Naive thymus-derived CD4-positive, alpha-beta T cell (primary cell): ENCODE measurements at regions not wholly inside any gene's neighbourhood (a gene's known extent, or its start where the extent isn't known, plus 50 kb on each side); places are given as distances from the start of the nearest gene placed in this dataset.

Experiments
- ATAC-seq: fragments of 150-1000 bp; cut with Tn5 transposase; 2 replicates; pipeline ENCODE4 v1.10.0; 2021; ENCODE audit warnings: mild to moderate bottlenecking, moderate library complexity
- CTCF ChIA-PET: fragments of 350-600 bp; sonication (Branson Sonifier 250); formaldehyde crosslinking; loops from one replicate; lab custom pipeline; 2021; ENCODE audit warnings: antibody characterized with exemption; lab: Charles Lee
- POLR2A ChIA-PET: fragments of 350-600 bp; sonication (Branson Sonifier 250); formaldehyde crosslinking; loops from one replicate; lab custom pipeline; 2021; ENCODE audit warnings: antibody characterized with exemption, inconsistent platforms; lab: Charles Lee
- DNase-seq, 9 donors: peaks; one replicate each; pipeline versions ENCODE4 v3.0.0 to v3.0.0-alpha.2; 2020 to 2022; ENCODE audit warnings: mixed read lengths in 1 of 9
- H3K27ac ChIP-seq: one replicate; pipeline ENCODE4 v1.7.0; 2013; ENCODE audit warnings: mild to moderate bottlenecking, low read depth, low read length, moderate library complexity
- H3K27me3 ChIP-seq, 2 donors: one replicate each; pipeline ENCODE4 v1.7.0; 2013; ENCODE audit warnings: low read length in 2 of 2, mild to moderate bottlenecking in 2 of 2, moderate library complexity in 2 of 2; ENCODE audit not compliant: control insufficient read depth in 2 of 2, insufficient read depth in 2 of 2
- H3K36me3 ChIP-seq, 3 experiments: 1 replicate in 2 of 3; 2 replicates in 1 of 3; pipeline ENCODE4 v1.7.0; 2013; ENCODE audit warnings: low read length in 3 of 3, mild to moderate bottlenecking in 3 of 3, moderate library complexity in 1 of 3; ENCODE audit not compliant: insufficient read depth in 3 of 3, control insufficient read depth in 2 of 3
- H3K4me1 ChIP-seq, 2 donors: one replicate each; pipeline ENCODE4 v1.7.0; 2013; ENCODE audit warnings: low read length in 2 of 2, mild to moderate bottlenecking in 2 of 2, moderate library complexity in 1 of 2; ENCODE audit not compliant: control insufficient read depth in 2 of 2, insufficient read depth in 2 of 2
- H3K4me3 ChIP-seq: 2 replicates; pipeline ENCODE4 v1.7.0; 2013; ENCODE audit warnings: mild to moderate bottlenecking, low read length
- H3K9me3 ChIP-seq, 3 experiments: 1 replicate in 2 of 3; 2 replicates in 1 of 3; pipeline ENCODE4 v1.7.0; 2013; ENCODE audit warnings: low read length in 3 of 3; ENCODE audit not compliant: control insufficient read depth in 2 of 3
- H3K27ac Mint-ChIP-seq, 9 donors: one replicate each; pipeline ENCODE4 v1.8.0; 2020 to 2022; ENCODE audit warnings: mixed read lengths in 9 of 9, mild to moderate bottlenecking in 8 of 9, moderate library complexity in 5 of 9, inconsistent platforms in 2 of 9
- H3K27me3 Mint-ChIP-seq, 5 donors: one replicate each; pipeline ENCODE4 v1.8.0; 2021 to 2022; ENCODE audit warnings: mixed read lengths in 5 of 5, mild to moderate bottlenecking in 1 of 5
- H3K36me3 Mint-ChIP-seq, 5 donors: one replicate each; pipeline ENCODE4 v1.8.0; 2020 to 2022; ENCODE audit warnings: mixed read lengths in 5 of 5, mild to moderate bottlenecking in 3 of 5, inconsistent platforms in 1 of 5
- H3K4me1 Mint-ChIP-seq, 7 donors: one replicate each; pipeline ENCODE4 v1.8.0; 2020 to 2022; ENCODE audit warnings: mixed read lengths in 7 of 7, mild to moderate bottlenecking in 3 of 7, inconsistent platforms in 1 of 7
- H3K4me3 Mint-ChIP-seq, 10 donors: one replicate each; pipeline ENCODE4 v1.8.0; 2020 to 2022; ENCODE audit warnings: mild to moderate bottlenecking in 10 of 10, mixed read lengths in 10 of 10, moderate library complexity in 6 of 10, inconsistent platforms in 2 of 10
- H3K9me3 Mint-ChIP-seq, 11 donors: one replicate each; pipeline ENCODE4 v1.8.0; 2020 to 2022; ENCODE audit warnings: mixed read lengths in 11 of 11, mild to moderate bottlenecking in 4 of 11, inconsistent platforms in 1 of 11, moderate library complexity in 1 of 11
- intact Hi-C, 2 donors: fragments of 100-400 bp; cut with micrococcal nuclease; formaldehyde crosslinking; loops; one replicate each; pipeline ENCODE4 v1.15.1; 2023

DNA sequence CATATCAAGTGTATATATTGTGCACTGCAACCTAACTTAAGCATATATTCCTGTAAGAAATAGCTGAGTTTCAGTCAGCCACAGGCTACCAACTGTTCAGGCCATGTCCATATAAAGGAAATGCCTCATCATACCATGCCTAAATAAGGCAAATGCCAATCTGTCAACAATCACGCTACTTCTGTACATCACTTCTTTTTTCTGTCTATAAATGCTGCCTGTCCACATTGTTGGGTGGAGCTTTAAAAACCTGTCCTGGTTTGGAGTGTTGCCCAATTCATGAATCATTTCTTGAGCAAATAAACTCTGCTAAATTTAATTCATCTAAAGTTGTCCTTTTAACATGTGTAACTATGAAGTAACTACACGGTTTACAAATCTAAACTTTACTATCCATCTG is 1091.9 kb downstream of the NSUN3 start:
- intact Hi-C loops: no loop called here
- no peak for ATAC-seq
- CTCF ChIA-PET: no interaction called here

DNA sequence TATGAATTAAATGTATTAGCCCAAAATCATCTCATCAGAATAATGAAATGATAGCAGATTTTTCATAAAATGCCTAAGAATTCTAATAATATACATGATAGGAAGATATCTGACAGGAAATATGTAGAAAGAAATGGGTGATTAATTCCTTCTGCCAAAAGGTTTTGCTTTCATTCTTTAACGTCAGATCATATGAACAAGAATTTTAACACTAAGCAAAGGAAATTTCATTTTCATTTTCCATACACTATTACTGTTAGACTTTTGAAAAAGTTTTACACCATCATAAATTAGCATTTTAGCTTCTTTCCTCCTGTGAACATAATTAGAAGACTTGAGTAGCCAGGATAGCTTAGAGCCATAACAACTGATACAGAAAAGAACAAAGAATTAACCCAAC is 1099.9 kb downstream of the NSUN3 start:
- ATAC-seq (no peak), DNase-seq (no peak)
- no peaks in the 10 kb centered on the region for H3K36me3 Mint-ChIP-seq
- Histone ChIP-seq H3K4me3 (no peak overlapping the region), H3K27ac (no peak overlapping the region), H3K27me3 (no peaks in the 10 kb centered on the region), H3K9me3 (no peaks in the 10 kb centered on the region), H3K36me3 (no peaks in the 10 kb centered on the region), H3K4me1 (no peaks in the 10 kb centered on the region)
- H3K4me3 Mint-ChIP-seq: no peak overlapping the region
- ChIA-PET POLR2A (no interaction called here), CTCF (no interaction called here)
- H3K9me3 Mint-ChIP-seq: peaks cover 0 to 17% (median 6%) of the 10 kb centered on the region in 11 donors
- no peaks in the 10 kb centered on the region for H3K4me1 Mint-ChIP-seq
- intact Hi-C loops: no loop called here
- H3K27me3 Mint-ChIP-seq: no peaks in the 10 kb centered on the region
- no peak overlapping the region for H3K27ac Mint-ChIP-seq

More for the DNA sequence above, 1091.9 kb downstream of the NSUN3 start:
- Mint-ChIP-seq H3K36me3 (peaks cover 0 to 7% (median 0%) of the 10 kb centered on the region in 5 donors), H3K4me3 (no peak overlapping the region), H3K27me3 (no peaks in the 10 kb centered on the region), H3K4me1 (no peaks in the 10 kb centered on the region), H3K27ac (no peak overlapping the region), H3K9me3 (peaks cover 0 to 34% (median 15%) of the 10 kb centered on the region in 11 donors)
- no peaks in the 10 kb centered on the region for H3K27me3 ChIP-seq
- H3K4me3 ChIP-seq: no peak overlapping the region
- POLR2A ChIA-PET: no interaction called here
- no peaks in the 10 kb centered on the region for H3K36me3 ChIP-seq
- no peak overlapping the region for H3K27ac ChIP-seq
- DNase-seq: no peak
- no peaks in the 10 kb centered on the region for H3K4me1 ChIP-seq
- H3K9me3 ChIP-seq: peaks cover 0 to 3% (median 0%) of the 10 kb centered on the region in 3 experiments

DNA sequence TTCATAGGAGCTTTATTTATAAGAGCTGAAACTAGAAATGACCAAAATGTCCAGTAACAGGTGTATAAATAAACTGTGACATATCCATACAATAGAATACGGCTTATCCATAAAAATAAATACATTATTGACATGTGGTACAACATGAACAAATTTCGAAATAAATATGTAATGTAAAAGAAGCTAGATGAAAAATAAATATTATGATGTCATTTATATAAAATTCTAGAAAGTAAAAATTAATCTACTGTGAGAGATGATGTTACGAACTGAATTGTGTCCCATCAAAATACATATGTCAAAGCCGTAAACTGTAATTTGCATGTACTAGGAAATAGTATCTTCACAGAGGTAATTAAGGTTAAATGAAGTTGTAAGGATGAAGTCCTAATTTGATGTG is 1104.9 kb downstream of the NSUN3 start:
- H3K27me3 ChIP-seq: no peaks in the 10 kb centered on the region
- no peaks in the 10 kb centered on the region for H3K9me3 ChIP-seq
- Mint-ChIP-seq H3K27ac (no peak overlapping the region), H3K36me3 (no peaks in the 10 kb centered on the region), H3K4me3 (no peak overlapping the region), H3K27me3 (no peaks in the 10 kb centered on the region), H3K4me1 (no peaks in the 10 kb centered on the region), H3K9me3 (peaks cover 0 to 9% (median 5%) of the 10 kb centered on the region in 11 donors)
- H3K27ac ChIP-seq: no peak overlapping the region
- ATAC-seq (no peak), DNase-seq (no peak)
- POLR2A ChIA-PET: no interaction called here
- H3K36me3 ChIP-seq: no peaks in the 10 kb centered on the region
- H3K4me3 ChIP-seq: no peak overlapping the region
- intact Hi-C loops: no loop called here
- CTCF ChIA-PET: interaction anchor here (0.6 kb wide), 1 partner anchor 49 kb away, joined by 3 read pairs; no protein-coding TSS in a partner anchor
- no peaks in the 10 kb centered on the region for H3K4me1 ChIP-seq

DNA sequence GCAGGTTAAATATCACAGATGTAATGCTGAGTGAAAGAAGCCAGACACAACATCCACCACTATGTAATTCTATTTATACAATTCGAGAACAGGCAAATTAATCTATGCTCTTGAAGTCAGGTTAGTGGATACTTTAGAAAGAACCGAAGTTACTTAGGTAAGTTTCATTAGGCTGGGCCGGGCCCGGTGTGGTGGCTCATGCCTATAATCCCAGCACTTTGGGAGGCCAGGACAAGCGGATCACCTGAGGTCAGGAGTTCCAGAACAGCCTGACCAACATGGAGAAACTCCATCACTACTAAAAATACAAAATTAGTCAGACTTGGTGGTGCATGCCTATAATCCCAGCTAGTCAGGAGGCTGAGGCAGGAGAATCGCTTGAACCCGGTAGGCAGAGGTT is 1105.7 kb downstream of the NSUN3 start:
- no peaks in the 10 kb centered on the region for H3K4me1 ChIP-seq
- ChIA-PET POLR2A (no interaction called here), CTCF (no interaction called here)
- Mint-ChIP-seq H3K9me3 (peaks cover 0 to 9% (median 5%) of the 10 kb centered on the region in 11 donors), H3K36me3 (no peaks in the 10 kb centered on the region), H3K4me3 (no peak overlapping the region), H3K27me3 (no peaks in the 10 kb centered on the region), H3K27ac (no peak overlapping the region), H3K4me1 (no peaks in the 10 kb centered on the region)
- H3K36me3 ChIP-seq: no peaks in the 10 kb centered on the region
- H3K27me3 ChIP-seq: no peaks in the 10 kb centered on the region
- no peak overlapping the region for H3K27ac ChIP-seq
- intact Hi-C loops: no loop called here
- DNase-seq (no peak), ATAC-seq (no peak)
- no peaks in the 10 kb centered on the region for H3K9me3 ChIP-seq
- no peak overlapping the region for H3K4me3 ChIP-seq

DNA sequence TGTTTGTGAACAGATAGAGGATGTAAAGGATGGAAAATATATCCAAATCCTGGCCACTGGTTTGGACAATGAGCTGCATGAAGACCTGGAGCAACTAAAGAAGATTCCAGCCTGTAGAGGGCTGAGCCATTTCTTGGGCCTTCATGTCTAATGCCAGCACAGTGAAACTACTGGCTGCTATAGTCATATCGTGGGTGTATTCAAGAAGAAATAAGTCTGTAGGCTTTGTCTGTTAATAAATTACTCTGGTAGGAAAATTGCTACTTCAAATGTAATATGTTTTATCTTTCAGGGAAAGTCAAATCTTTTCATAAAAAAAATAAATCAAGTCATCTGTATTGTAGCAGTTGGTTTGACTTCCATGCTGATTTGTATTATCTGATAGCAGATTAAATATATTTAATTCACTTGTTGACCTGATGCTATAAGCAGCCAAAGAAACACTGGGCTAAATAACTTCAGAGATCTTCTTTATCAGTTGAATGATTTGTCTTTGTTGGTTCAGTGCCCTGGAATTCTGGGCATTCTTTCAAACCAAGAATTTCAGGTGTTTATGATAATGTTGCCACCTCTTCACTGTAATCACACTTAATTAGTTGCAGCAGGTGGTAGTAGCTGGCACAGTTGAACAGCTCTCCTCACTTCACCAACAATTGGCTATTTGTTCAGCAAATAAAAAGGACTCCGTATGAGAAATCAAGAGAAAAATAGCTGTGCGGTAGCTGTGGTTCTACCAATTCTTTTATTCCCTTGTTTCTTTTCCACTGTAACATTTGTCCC is 1109.5 kb downstream of the NSUN3 start:
- Mint-ChIP-seq H3K9me3 (peaks cover 0 to 14% (median 3%) of the 10 kb centered on the region in 11 donors), H3K4me1 (no peaks in the 10 kb centered on the region), H3K36me3 (no peaks in the 10 kb centered on the region), H3K27me3 (no peaks in the 10 kb centered on the region), H3K27ac (no peak overlapping the region), H3K4me3 (no peak overlapping the region)
- Histone ChIP-seq H3K27ac (no peak overlapping the region), H3K9me3 (no peaks in the 10 kb centered on the region), H3K27me3 (no peaks in the 10 kb centered on the region), H3K4me1 (no peaks in the 10 kb centered on the region), H3K4me3 (no peak overlapping the region), H3K36me3 (no peaks in the 10 kb centered on the region)
- ATAC-seq (no peak), DNase-seq (no peak)
- ChIA-PET POLR2A (no interaction called here), CTCF (no interaction called here)
- intact Hi-C loops: no loop called here

DNA sequence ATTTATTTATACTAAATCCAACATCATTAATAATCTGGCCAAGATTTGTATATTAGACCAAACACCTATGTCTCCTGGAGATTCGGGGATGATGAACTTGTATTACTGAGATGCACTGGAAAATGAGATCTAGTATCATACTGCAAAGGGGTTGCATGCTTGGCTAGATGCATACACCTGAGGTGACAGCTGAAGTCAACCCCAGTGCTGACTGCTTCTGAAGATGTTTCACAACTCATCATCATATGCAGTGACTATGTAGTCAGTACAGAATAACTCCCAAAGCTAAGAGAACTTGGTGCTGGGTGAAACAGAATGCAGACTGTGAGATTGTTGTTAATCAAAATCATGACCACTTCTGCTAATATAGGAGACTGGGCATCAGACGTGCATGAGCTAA is 1114.2 kb downstream of the NSUN3 start:
- H3K36me3 ChIP-seq: no peaks in the 10 kb centered on the region
- ChIA-PET POLR2A (no interaction called here), CTCF (no interaction called here)
- H3K27ac Mint-ChIP-seq: no peak overlapping the region
- no peaks in the 10 kb centered on the region for H3K4me1 ChIP-seq
- no peaks in the 10 kb centered on the region for H3K27me3 Mint-ChIP-seq
- intact Hi-C loops: no loop called here
- no peak overlapping the region for H3K4me3 ChIP-seq
- H3K27ac ChIP-seq: no peak overlapping the region
- H3K27me3 ChIP-seq: no peaks in the 10 kb centered on the region
- ATAC-seq: no peak
- no peak overlapping the region for H3K4me3 Mint-ChIP-seq
- peaks cover 0 to 9% (median 5%) of the 10 kb centered on the region in 11 donors for H3K9me3 Mint-ChIP-seq
- H3K36me3 Mint-ChIP-seq: no peaks in the 10 kb centered on the region
- H3K9me3 ChIP-seq: no peaks in the 10 kb centered on the region
- DNase-seq: no peak
- no peaks in the 10 kb centered on the region for H3K4me1 Mint-ChIP-seq

DNA sequence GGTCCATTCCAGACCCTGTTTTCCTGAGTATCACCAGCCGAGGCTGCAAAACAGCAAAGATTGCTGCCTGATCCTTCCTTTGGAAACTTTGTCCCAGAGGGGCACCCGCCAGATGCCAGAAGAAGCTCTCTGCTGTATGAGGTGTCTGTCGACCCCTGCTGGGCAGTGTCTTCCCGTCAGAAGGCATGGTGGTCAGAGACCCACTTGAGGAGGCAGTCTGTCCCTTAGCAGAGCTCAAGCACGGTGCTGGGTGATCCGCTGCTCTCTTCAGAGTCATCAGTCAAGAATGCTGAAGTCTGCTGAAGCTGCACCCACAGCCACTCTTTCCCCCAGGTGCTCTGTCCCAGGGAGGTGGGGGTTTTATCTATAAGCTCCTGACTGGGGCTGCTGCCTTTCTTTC is 1121.2 kb downstream of the NSUN3 start:
- H3K4me1 ChIP-seq: no peaks in the 10 kb centered on the region
- H3K36me3 ChIP-seq: no peaks in the 10 kb centered on the region
- Mint-ChIP-seq H3K4me1 (no peaks in the 10 kb centered on the region), H3K36me3 (no peaks in the 10 kb centered on the region), H3K4me3 (no peak overlapping the region), H3K27ac (no peak overlapping the region), H3K27me3 (no peaks in the 10 kb centered on the region), H3K9me3 (peaks cover 1 to 17% (median 11%) of the 10 kb centered on the region in 11 donors)
- ATAC-seq (no peak), DNase-seq (no peak)
- no peak overlapping the region for H3K4me3 ChIP-seq
- CTCF ChIA-PET: no interaction called here
- no peak overlapping the region for H3K27ac ChIP-seq
- no peaks in the 10 kb centered on the region for H3K27me3 ChIP-seq
- POLR2A ChIA-PET: no interaction called here
- intact Hi-C loops: no loop called here
- H3K9me3 ChIP-seq: no peaks in the 10 kb centered on the region
